Ishikawa (cell line): ENCODE measurements at regions not wholly inside any gene's neighbourhood (a gene's known extent, or its start where the extent isn't known, plus 50 kb on each side); places are given as distances from the start of the nearest gene placed in this dataset.

ENCODE experiments used
- CEBPB ChIP-seq: IDR thresholded peaks from 2 replicates; pipeline ENCODE4 v1.6.1; 2012
- CREB1 ChIP-seq: IDR thresholded peaks from 2 replicates; pipeline ENCODE4 v1.6.1; 2012; ENCODE audit warnings: low read depth
- EGR1 ChIP-seq: IDR thresholded peaks from 2 replicates; pipeline ENCODE4 v1.6.1; 2012
- EP300 ChIP-seq: IDR thresholded peaks from 2 replicates; pipeline ENCODE4 v1.6.1; 2012; ENCODE audit warnings: borderline replicate concordance
- FOXM1 ChIP-seq: IDR thresholded peaks from 2 replicates; pipeline ENCODE4 v1.6.1; 2012; ENCODE audit warnings: low read depth, borderline replicate concordance
- MAX ChIP-seq: IDR thresholded peaks from 2 replicates; pipeline ENCODE4 v1.6.1; 2012
- NFIC ChIP-seq: IDR thresholded peaks from 2 replicates; pipeline ENCODE4 v1.6.1; 2012
- RAD21 ChIP-seq: IDR thresholded peaks from 2 replicates; pipeline ENCODE4 v1.6.1; 2012; ENCODE audit warnings: low read depth
- REST ChIP-seq: IDR thresholded peaks from 2 replicates; pipeline ENCODE4 v1.6.1; 2012; ENCODE audit warnings: low read depth, mild to moderate bottlenecking
- TAF1 ChIP-seq: IDR thresholded peaks from 2 replicates; pipeline ENCODE4 v1.6.1; 2012; ENCODE audit warnings: low read depth, mild to moderate bottlenecking
- TCF12 ChIP-seq: IDR thresholded peaks from 2 replicates; pipeline ENCODE4 v1.6.1; 2012; ENCODE audit warnings: low read depth
- TEAD4 ChIP-seq: IDR thresholded peaks from 2 replicates; pipeline ENCODE4 v1.6.1; 2012
- USF1 ChIP-seq: IDR thresholded peaks from 2 replicates; pipeline ENCODE4 v1.6.1; 2012
- YY1 ChIP-seq: IDR thresholded peaks from 2 replicates; pipeline ENCODE4 v1.6.1; 2012; ENCODE audit warnings: low read depth
- ZBTB7A ChIP-seq: IDR thresholded peaks from 2 replicates; pipeline ENCODE4 v1.6.1; 2012; ENCODE audit warnings: low read depth

- no peak for TF ChIP-seq NFIC
- TF ChIP-seq USF1, result no peak
- TF ChIP-seq YY1, result no peak
- TF ChIP-seq TEAD4, result no peak
- TF ChIP-seq MAX, result no peak
- no peak for TF ChIP-seq ZBTB7A
- TF ChIP-seq FOXM1, result no peak
- no peak for TF ChIP-seq REST
- TF ChIP-seq TAF1, result no peak
- no peak for TF ChIP-seq CEBPB
- TF ChIP-seq RAD21, result no peak
- TF ChIP-seq CREB1, result no peak
- TF ChIP-seq EGR1, result no peak
- TF ChIP-seq TCF12, result no peak
- TF ChIP-seq EP300, result no peak
Observed at GRCh38 chr2:167504695-167505094, 616.4 kb downstream of the XIRP2 start.

DNA sequence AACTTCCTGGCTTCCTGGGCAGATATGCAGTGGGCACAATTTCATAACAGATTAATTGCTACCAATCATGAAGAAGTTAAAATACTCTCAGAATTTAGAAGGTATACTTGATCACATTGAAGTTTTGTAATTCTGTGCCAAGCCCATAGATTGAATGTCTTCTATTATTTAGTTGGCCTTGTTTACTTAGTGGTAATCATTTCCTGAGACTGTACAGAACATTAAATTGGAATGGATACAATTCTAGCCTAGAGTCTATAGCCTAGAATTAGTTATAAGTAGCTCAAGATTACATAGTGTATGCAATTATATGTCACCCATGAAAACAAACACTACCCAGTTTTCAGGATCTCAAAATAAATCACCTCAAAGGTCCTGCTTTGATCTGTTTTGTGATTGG is 615.8 kb downstream of the XIRP2 start:
- TF ChIP-seq USF1, result no peak
- no peak for TF ChIP-seq NFIC
- no peak for TF ChIP-seq YY1

GRCh38 chr2:167501618-167502017 is 613.3 kb downstream of the XIRP2 start:
- TF ChIP-seq TAF1, result no peak
- TF ChIP-seq REST, result no peak
- TF ChIP-seq EP300, result no peak
- TF ChIP-seq EGR1, result no peak
- TF ChIP-seq USF1, result no peak
- TF ChIP-seq CREB1, result no peak
- no peak for TF ChIP-seq ZBTB7A
- TF ChIP-seq YY1, result no peak
- no peak for TF ChIP-seq FOXM1
- TF ChIP-seq TCF12, result no peak
- TF ChIP-seq RAD21, result no peak
- TF ChIP-seq NFIC, result no peak
- TF ChIP-seq TEAD4, result no peak
- no peak for TF ChIP-seq CEBPB
- TF ChIP-seq MAX, result no peak

GRCh38 chr2:167493862-167494261 is 605.6 kb downstream of the XIRP2 start:
- TF ChIP-seq REST, result no peak
- no peak for TF ChIP-seq CEBPB
- no peak for TF ChIP-seq EP300
- no peak for TF ChIP-seq MAX
- no peak for TF ChIP-seq TCF12
- no peak for TF ChIP-seq RAD21
- no peak for TF ChIP-seq EGR1
- no peak for TF ChIP-seq FOXM1
- TF ChIP-seq TEAD4, result no peak
- TF ChIP-seq YY1, result no peak
- TF ChIP-seq USF1, result no peak
- TF ChIP-seq CREB1, result no peak
- no peak for TF ChIP-seq NFIC
- no peak for TF ChIP-seq ZBTB7A
- no peak for TF ChIP-seq TAF1
